Fibroblast of lung (primary cell): ENCODE measurements at regions not wholly inside any gene's neighbourhood (a gene's known extent, or its start where the extent isn't known, plus 50 kb on each side); places are given as distances from the start of the nearest gene placed in this dataset.

Experiments used
- EZH2 ChIP-seq: IDR thresholded peaks from 2 replicates; pipeline ENCODE4 v1.5.1; 2012; ENCODE audit warnings: low read length, control low read depth, mild to moderate bottlenecking; ENCODE audit errors: missing control alignments
- TF ChIP-seq, protein P1 (sequence below), 2 donors: IDR thresholded peaks in 1 of 2; conservative IDR thresholded peaks in 1 of 2; 1 replicate in 1 of 2; 2 replicates in 1 of 2; pipeline ENCODE4 v1.5.1; 2011 to 2012; ENCODE audit warnings: low read length in 2 of 2, control low read depth in 1 of 2, inconsistent platforms in 1 of 2, low read depth in 1 of 2, mild to moderate bottlenecking in 1 of 2

DNA sequence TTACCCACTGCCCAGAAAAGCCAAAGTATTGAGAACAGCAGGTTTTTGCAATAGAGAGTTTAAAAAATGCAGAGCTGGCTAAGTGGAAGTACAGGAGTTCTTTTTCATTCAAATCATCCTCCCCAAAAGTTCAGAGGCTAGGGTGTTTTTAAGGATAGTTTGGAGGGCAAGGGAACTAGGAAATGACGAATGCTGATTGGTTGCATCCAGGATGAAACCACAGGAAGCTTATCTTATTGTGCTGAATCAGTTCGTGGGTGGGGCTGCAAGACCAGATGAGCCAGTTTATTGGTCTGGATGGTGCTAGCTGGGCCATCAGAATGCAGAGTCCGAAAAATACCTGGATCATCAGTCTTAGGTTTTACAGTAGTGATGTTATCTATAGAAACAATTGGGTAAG lies 1427.1 kb downstream of the LRRC4C start:
- TF ChIP-seq, protein P1, sequence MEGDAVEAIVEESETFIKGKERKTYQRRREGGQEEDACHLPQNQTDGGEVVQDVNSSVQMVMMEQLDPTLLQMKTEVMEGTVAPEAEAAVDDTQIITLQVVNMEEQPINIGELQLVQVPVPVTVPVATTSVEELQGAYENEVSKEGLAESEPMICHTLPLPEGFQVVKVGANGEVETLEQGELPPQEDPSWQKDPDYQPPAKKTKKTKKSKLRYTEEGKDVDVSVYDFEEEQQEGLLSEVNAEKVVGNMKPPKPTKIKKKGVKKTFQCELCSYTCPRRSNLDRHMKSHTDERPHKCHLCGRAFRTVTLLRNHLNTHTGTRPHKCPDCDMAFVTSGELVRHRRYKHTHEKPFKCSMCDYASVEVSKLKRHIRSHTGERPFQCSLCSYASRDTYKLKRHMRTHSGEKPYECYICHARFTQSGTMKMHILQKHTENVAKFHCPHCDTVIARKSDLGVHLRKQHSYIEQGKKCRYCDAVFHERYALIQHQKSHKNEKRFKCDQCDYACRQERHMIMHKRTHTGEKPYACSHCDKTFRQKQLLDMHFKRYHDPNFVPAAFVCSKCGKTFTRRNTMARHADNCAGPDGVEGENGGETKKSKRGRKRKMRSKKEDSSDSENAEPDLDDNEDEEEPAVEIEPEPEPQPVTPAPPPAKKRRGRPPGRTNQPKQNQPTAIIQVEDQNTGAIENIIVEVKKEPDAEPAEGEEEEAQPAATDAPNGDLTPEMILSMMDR (conservative IDR thresholded peaks at IDR 0.05 in 1 of 2, IDR thresholded peaks at IDR 0.05 in 1 of 2; ENCODE audit: low read depth in 1 of 2, low read length in 2 of 2), result no peak
- no peak for TF ChIP-seq EZH2
